Adrenal gland (tissue), 9 donors: ENCODE measurements at regions not wholly inside any gene's neighbourhood (a gene's known extent, or its start where the extent isn't known, plus 50 kb on each side); places are given as distances from the start of the nearest gene placed in this dataset.

Experiments used
- DNase-seq, 7 donors: peaks; one replicate each; pipeline ENCODE4 v3.0.0-alpha.2; 2019 to 2020
- H3K27ac ChIP-seq, 5 donors: fragments of 200-600 bp; sonication (generic) in 4 of 5; 1 replicate in 3 of 5; 2 replicates in 2 of 5; pipeline versions ENCODE4 v1.5.1 to v1.8.0; 2016 to 2020; ENCODE audit warnings: mild to moderate bottlenecking in 1 of 5
- H3K27me3 ChIP-seq: fragments of 200-600 bp; 2 replicates; pipeline ENCODE4 v1.8.0; 2021
- H3K36me3 ChIP-seq, 2 donors: fragments of 200-600 bp; replicated peaks in 1 of 2; 1 replicate in 1 of 2; 2 replicates in 1 of 2; pipeline versions ENCODE4 v1.5.1 to v1.8.0; 2018 to 2022
- H3K4me1 ChIP-seq, 2 donors: fragments of 200-600 bp; replicated peaks in 1 of 2; 1 replicate in 1 of 2; 2 replicates in 1 of 2; pipeline versions ENCODE4 v1.5.1 to v1.8.0; 2018 to 2021
- H3K4me3 ChIP-seq, 4 donors: fragments of 200-600 bp; sonication (generic) in 3 of 4; one replicate each; pipeline ENCODE4 v1.5.1; 2016 to 2018
- H3K9me3 ChIP-seq, 3 donors: fragments of 200-600 bp; sonication (generic) in 1 of 3; replicated peaks in 1 of 3; 1 replicate in 2 of 3; 2 replicates in 1 of 3; pipeline versions ENCODE4 v1.5.1 to v1.8.0; 2016 to 2021
- POLR2A ChIP-seq, 2 donors: fragments of 450-650 bp; IDR thresholded peaks; one replicate each; pipeline ENCODE4 v1.6.1; 2017; ENCODE audit warnings: antibody characterized with exemption in 2 of 2, mild to moderate bottlenecking in 2 of 2, moderate library complexity in 1 of 2
- WGBS, 4 donors: extraction: QIAGEN DNeasy Blood & Tissue Kit in 2 of 4; methylation state at CpG; one replicate each; pipeline versions ENCODE4 v1.1.5 to v1.1.7; 2013 to 2017; 5-methylcytosine and 5-hydroxymethylcytosine counted together
- intact Hi-C, 2 donors: fragments of 100-400 bp; cut with DNase I; formaldehyde crosslinking; loops; one replicate each; pipeline versions ENCODE4 v1.14.1 to v1.15.0; 2022 to 2023
- TF ChIP-seq, protein P1 (sequence below), 6 experiments: fragments of 450-650 bp in 4 of 6; fragments of 200-600 bp in 2 of 6; sonication (generic) in 1 of 6; IDR thresholded peaks; 1 replicate in 5 of 6; 2 replicates in 1 of 6; pipeline versions ENCODE4 v1.5.1 to v1.8.0; 2016 to 2021; ENCODE audit warnings: antibody characterized with exemption in 6 of 6, mild to moderate bottlenecking in 2 of 6, moderate library complexity in 1 of 6
- donor health status: healthy with polysubstance abuse.
- donor health status: Bipolar disorder and iron deficiency.
- donor health status: DM: yes; HTN: yes; CAD: no.
- donor health status: DM: no; HTN: no; CAD: no.
- donor health status: DM: no; HTN: no; CAD: no.

DNA sequence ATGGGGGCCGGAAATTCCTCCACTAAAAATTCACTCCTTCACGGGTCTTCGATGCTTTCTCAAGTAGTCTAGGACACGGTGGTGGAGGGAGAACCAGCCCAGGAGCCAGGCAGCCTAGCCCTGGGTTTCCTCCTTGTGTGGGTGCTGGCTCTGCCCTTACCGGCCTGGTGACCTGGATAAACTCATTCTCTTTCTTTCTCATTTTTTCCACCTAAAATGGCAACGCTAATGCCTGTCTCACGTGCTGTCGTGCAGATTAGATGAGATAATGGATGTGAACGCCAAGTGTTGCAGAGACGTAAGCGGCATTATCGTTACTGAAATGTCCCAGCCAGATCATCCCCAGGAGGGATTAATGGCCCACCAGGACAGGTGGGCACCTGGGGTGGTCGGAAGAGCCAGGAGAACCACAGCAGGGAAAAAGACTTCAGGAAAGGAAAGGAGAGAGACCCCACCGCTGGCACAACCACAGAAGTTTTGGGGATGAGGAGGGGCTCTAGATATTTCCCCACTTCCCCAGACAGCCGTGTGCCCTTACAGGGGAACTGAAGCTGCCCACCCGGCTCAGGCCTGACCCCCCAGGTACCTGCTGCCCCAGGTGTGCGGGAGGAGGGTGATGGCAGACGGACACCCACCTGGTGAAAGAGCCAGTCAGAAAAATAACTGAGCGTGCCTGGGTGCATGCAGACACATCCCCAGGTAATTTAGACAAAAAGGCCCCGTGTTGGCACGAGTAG is 100.8 kb upstream of the ASAP2 start:
- no peak overlapping the region for H3K4me3 ChIP-seq
- TF ChIP-seq, protein P1, sequence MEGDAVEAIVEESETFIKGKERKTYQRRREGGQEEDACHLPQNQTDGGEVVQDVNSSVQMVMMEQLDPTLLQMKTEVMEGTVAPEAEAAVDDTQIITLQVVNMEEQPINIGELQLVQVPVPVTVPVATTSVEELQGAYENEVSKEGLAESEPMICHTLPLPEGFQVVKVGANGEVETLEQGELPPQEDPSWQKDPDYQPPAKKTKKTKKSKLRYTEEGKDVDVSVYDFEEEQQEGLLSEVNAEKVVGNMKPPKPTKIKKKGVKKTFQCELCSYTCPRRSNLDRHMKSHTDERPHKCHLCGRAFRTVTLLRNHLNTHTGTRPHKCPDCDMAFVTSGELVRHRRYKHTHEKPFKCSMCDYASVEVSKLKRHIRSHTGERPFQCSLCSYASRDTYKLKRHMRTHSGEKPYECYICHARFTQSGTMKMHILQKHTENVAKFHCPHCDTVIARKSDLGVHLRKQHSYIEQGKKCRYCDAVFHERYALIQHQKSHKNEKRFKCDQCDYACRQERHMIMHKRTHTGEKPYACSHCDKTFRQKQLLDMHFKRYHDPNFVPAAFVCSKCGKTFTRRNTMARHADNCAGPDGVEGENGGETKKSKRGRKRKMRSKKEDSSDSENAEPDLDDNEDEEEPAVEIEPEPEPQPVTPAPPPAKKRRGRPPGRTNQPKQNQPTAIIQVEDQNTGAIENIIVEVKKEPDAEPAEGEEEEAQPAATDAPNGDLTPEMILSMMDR (IDR thresholded peaks at IDR 0.05): no peak
- no peak for DNase-seq
- intact Hi-C loops: no loop called here
- no peak overlapping the region for H3K27ac ChIP-seq
- no peaks in the 10 kb centered on the region for H3K4me1 ChIP-seq
- H3K36me3 ChIP-seq: no peaks in the 10 kb centered on the region
- no peaks in the 10 kb centered on the region for H3K9me3 ChIP-seq
- 77 to 84% (median 82%) methylated on average over 21 of the region's 21 CpGs for WGBS, 4 donors
- no peaks in the 10 kb centered on the region for H3K27me3 ChIP-seq

DNA sequence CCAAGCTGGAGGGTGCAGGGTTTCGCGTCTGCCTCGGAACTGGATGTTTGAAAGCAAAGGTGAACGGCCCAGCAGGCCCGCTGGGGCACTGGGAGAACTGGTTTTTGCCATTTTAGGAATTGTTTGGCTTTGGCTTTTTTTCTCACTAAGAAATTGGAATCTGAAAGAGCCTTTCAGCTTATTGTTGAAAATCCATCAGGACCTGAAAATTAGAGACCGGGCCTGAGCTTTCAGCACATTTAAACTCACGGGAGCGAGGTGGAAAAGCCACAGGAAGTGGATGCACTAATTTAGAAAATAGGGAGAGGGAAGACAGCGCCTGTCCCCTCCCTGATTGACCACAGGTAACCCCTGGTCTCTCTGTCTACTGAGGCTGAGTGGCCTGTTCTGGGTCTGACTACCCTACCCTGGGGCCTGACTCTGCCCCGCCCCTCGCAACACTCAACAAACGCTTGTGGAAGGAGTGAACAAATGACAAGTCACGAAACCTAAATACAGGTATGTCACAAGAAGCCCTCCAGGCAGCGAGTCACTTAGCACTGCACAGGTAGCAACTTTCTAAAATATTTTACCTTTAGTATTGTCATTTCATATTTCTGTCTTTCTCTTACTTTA is 100.3 kb upstream of the MBOAT2 start:
- DNase-seq: no peak
- intact Hi-C loops: no loop called here
- WGBS, 4 donors: 89 to 94% (median 93%) methylated on average over 14 of the region's 14 CpGs
- Histone ChIP-seq H3K27me3 (no peaks in the 10 kb centered on the region), H3K36me3 (no peaks in the 10 kb centered on the region), H3K4me1 (no peaks in the 10 kb centered on the region), H3K4me3 (no peak overlapping the region), H3K27ac (no peak overlapping the region), H3K9me3 (no peaks in the 10 kb centered on the region)
- no peak for TF ChIP-seq POLR2A (IDR thresholded peaks at IDR 0.05)
- TF ChIP-seq, protein P1 (IDR thresholded peaks at IDR 0.05): no peak

DNA sequence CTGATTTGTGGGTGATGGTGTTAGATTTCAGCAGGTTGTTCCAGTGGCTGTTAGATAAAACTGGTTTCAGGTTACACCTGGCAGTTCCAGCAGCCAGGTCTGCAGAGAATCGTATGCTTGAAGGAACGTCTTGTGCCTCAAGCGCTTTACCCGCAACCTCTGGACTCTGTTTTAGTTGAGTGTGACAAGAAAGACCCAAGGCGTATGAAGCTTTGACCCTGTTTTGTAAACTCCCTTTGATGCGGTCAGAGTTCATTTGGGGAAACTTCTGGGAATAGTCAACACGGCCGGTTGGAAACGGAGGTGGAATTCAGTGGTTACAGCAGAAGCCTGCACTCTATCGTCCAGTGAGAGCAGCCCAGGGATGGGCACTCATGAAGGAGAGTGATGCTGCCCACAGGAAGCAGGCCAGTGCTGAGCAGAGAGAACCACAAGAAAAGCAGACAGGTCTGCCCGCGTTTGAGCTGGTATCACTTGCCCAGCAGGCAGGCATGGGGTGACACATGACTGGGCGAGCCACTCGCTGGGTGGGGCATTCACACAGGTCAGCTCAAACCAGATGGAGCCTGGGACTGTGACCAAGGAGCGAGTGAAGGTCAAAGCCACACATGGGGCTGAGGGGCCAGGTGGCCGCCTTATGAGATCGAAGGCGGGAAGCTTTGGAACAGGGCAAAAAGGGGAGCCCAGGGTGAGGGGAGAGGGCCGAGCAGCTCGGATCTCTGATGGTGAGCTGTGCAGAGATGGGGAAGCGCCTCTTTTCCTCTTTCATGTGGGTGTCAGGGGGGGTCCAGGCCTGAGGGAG is 99.6 kb upstream of the MBOAT2 start:
- no peaks in the 10 kb centered on the region for H3K9me3 ChIP-seq
- no peaks in the 10 kb centered on the region for H3K27me3 ChIP-seq
- H3K4me3 ChIP-seq: no peak overlapping the region
- H3K36me3 ChIP-seq: no peaks in the 10 kb centered on the region
- 85 to 87% (median 87%) methylated on average over 21 of the region's 21 CpGs for WGBS, 4 donors
- TF ChIP-seq POLR2A (IDR thresholded peaks at IDR 0.05): no peak
- TF ChIP-seq, protein P1 (IDR thresholded peaks at IDR 0.05): no peak
- H3K4me1 ChIP-seq: no peaks in the 10 kb centered on the region
- no peak overlapping the region for H3K27ac ChIP-seq
- intact Hi-C loops: no loop called here
- no peak for DNase-seq

DNA sequence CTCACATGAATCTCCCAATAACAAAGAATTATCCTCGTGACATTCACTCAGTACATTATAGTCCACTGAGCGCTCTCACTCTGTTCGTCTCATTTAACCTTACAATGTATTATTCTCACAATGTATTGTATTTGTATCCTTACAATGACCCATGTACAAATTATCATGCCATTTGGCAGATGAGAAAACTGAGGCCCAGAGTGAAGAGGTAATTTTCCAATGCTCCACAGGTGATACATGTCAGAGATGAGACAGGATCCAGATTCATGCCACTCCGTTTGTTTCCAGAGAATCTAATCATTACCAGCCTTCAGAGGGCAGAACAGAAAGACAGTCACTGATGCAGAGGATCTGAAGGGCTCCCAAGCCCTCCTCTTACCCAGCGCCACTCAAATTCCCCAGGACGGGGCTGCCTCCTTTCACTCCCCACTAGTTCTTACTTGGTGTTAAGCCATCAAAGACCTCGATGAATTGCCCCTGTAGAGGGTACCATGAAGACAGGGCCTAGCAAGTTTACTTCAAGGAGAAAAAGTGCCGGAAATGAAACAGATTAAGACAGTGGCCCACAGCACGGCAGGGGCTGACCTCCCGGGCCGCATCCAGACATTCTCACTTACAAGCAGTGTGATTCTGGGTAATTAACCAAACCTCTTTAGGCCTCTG is 98.4 kb upstream of the MBOAT2 start:
- Histone ChIP-seq H3K4me1 (no peaks in the 10 kb centered on the region), H3K36me3 (no peaks in the 10 kb centered on the region), H3K27ac (no peak overlapping the region), H3K4me3 (no peak overlapping the region), H3K27me3 (no peaks in the 10 kb centered on the region), H3K9me3 (no peaks in the 10 kb centered on the region)
- DNase-seq: no peak
- WGBS, 4 donors: 77 to 94% (median 86%) methylated on average over 11 of the region's 11 CpGs
- TF ChIP-seq POLR2A (IDR thresholded peaks at IDR 0.05): no peak
- TF ChIP-seq, protein P1 (IDR thresholded peaks at IDR 0.05): no peak
- intact Hi-C loops: no loop called here
